Activated CD8-positive, alpha-beta memory T cell treated with anti-CD3 and anti-CD28 coated beads, Interleukin-2, amount 10 ng/mL, durations not matched to agents 7 days and 5 days (primary cell): ENCODE measurements at regions not wholly inside any gene's neighbourhood (a gene's known extent, or its start where the extent isn't known, plus 50 kb on each side); places are given as distances from the start of the nearest gene placed in this dataset.
"Not testable (repeated sequence)": the region's sequence is repeated elsewhere in the genome, so short reads cannot be mapped to it uniquely, and the experiment has no call there.

Experiments
- ATAC-seq: fragments of 150-1000 bp; cut with Tn5 transposase; one replicate; pipeline ENCODE4 v1.10.0; 2021; ENCODE audit warnings: moderate library complexity
- CTCF ChIA-PET: fragments of 350-600 bp; sonication (Branson Sonifier 250); formaldehyde crosslinking; loops from one replicate; lab custom pipeline; 2021; ENCODE audit warnings: antibody characterized with exemption; lab: Charles Lee
- DNase-seq: peaks from one replicate; pipeline ENCODE4 v3.0.0-alpha.2; 2020
- H3K27ac Mint-ChIP-seq: one replicate; pipeline ENCODE4 v1.8.0; 2021; ENCODE audit warnings: mild to moderate bottlenecking, mixed read lengths
- H3K27me3 Mint-ChIP-seq: one replicate; pipeline ENCODE4 v1.8.0; 2021; ENCODE audit warnings: mixed read lengths
- H3K36me3 Mint-ChIP-seq: one replicate; pipeline ENCODE4 v1.8.0; 2021; ENCODE audit warnings: mild to moderate bottlenecking, mixed read lengths
- H3K4me1 Mint-ChIP-seq: one replicate; pipeline ENCODE4 v1.8.0; 2021; ENCODE audit warnings: mixed read lengths
- H3K4me3 Mint-ChIP-seq: one replicate; pipeline ENCODE4 v1.8.0; 2021; ENCODE audit warnings: mild to moderate bottlenecking, moderate library complexity, mixed read lengths
- H3K9me3 Mint-ChIP-seq: one replicate; pipeline ENCODE4 v1.8.0; 2022; ENCODE audit warnings: low read depth, mixed read lengths

DNA sequence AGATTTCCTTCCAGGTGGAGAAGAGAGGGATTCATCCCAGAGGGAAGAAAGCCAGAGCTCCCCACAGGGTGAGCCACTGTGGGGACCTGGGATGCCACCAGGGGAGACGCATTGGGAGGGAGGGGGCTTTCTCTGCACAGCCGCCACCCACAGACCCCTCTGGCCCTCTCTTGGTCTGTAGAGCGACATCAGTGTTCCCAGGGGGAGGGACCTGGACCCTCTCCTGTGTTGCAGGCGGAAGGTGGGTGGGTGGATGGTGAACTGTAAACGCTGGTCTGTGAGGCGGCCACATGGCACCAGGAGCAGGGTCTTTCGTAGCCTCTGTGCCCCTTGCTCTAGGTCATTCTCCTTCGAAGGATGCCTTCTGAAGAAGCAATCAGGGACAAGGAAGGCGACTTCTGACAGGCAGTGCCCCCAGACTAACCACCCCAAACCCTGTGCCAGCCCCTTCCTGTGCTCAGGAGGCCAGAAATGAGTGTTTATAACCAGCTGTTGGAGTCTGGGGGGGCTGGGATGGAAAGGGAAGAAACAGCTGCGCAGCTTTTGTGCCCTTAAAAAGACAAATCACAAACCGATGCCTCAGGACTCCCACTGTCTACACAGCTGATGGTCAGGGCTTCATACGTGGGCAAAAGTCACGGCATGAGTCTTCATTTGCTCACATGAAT, 121.4 kb upstream of the ZBTB40 start:
- H3K4me3 Mint-ChIP-seq, result no peak overlapping the region
- ATAC-seq (no peak), DNase-seq (no peak)
- H3K27me3 Mint-ChIP-seq, result peaks cover 11% of the 10 kb centered on the region
- no peak overlapping the region for H3K27ac Mint-ChIP-seq
- CTCF ChIA-PET, result interaction anchor here (1.0 kb wide), 1 partner anchor 12 kb away, joined by 3 read pairs; no protein-coding TSS in a partner anchor
- H3K36me3 Mint-ChIP-seq, result no peaks in the 10 kb centered on the region
- no peaks in the 10 kb centered on the region for H3K4me1 Mint-ChIP-seq
- no peaks in the 10 kb centered on the region for H3K9me3 Mint-ChIP-seq

DNA sequence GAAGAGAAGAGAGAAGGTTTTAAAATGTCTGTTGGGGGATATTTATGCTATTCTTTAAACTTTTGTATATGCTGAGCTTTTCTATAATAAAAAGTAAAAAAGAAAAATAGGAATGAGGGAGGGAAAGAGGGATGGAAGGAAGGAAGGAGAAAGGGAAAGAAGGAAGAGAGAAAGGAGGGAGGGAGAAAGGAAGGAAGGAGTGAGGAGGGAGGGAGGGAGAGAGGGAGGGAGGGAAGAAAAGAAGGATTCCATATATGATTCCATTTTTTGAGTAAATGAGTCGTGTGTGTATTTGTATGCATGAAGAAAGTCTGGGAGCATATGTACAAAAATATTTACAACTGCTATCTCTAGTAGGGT, 120.9 kb upstream of the ZBTB40 start:
- H3K27me3 Mint-ChIP-seq, result peaks cover 11% of the 10 kb centered on the region
- no peak for DNase-seq
- no peaks in the 10 kb centered on the region for H3K4me1 Mint-ChIP-seq
- no peaks in the 10 kb centered on the region for H3K36me3 Mint-ChIP-seq
- CTCF ChIA-PET, result no interaction called here
- H3K9me3 Mint-ChIP-seq, result no peaks in the 10 kb centered on the region
- ATAC-seq, result no peak
- no peak overlapping the region for H3K4me3 Mint-ChIP-seq
- no peak overlapping the region for H3K27ac Mint-ChIP-seq

DNA sequence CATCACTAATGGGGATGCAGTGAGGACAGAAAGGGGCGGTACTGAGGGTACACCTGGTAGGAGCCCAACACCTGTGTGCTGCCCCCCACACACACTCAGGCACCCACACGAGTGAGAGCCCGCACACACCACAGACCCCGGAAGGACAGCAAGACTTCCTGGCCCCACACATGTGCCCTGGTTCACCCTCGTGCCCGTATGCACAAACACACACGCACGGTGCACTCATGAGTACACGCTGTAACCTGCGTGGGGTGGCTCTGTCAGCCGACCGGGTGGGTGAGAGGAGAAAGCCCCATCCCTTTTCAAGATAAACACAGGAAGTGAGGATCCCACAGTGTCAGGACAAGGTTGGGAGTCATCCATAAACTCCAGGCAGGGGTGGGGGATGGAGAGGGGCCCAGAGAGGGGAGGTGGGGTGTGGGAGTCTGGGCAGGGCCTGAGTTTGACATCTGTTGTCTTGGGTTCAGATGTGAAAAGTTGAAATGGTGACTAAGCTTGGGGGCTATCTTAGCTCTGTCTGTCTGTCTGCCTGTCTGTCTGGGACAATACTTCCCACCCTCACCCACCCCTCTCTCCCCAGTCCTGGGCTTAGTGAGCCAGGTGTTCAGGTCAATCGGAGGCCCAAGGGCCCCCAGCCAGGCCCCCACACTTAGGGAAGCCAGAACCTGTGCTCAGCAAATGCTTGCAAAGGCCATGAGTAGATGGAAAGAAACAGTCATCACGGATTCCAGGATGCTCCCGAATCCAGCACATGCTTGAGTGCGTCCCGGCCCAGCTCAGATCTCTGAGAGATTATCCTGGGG, 119.8 kb upstream of the ZBTB40 start:
- Mint-ChIP-seq H3K4me1 (no peaks in the 10 kb centered on the region), H3K27ac (no peak overlapping the region), H3K4me3 (no peak overlapping the region), H3K36me3 (no peaks in the 10 kb centered on the region), H3K9me3 (no peaks in the 10 kb centered on the region), H3K27me3 (peaks cover 11% of the 10 kb centered on the region)
- ATAC-seq (no peak), DNase-seq (no peak)
- CTCF ChIA-PET, result no interaction called here

DNA sequence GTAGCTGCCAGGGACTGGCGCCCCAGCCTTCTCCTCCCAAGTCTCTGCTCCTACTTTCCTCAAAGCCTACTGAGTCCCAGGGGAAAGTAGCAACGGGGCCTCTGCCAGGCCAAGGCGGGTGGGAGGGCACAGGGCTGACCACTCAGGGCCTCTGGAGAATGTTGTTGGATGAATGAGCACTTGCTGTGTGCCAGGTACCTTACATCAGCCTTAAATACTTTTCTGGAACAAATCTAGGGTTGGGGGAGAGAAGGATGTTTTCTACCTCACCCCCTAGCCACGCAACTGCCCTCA, 119.3 kb upstream of the ZBTB40 start:
- no peak overlapping the region for H3K4me3 Mint-ChIP-seq
- H3K27me3 Mint-ChIP-seq, result peaks cover 11% of the 10 kb centered on the region
- H3K4me1 Mint-ChIP-seq, result no peaks in the 10 kb centered on the region
- no peak for ATAC-seq
- DNase-seq, result no peak
- CTCF ChIA-PET, result no interaction called here
- H3K9me3 Mint-ChIP-seq, result no peaks in the 10 kb centered on the region
- no peak overlapping the region for H3K27ac Mint-ChIP-seq
- H3K36me3 Mint-ChIP-seq, result no peaks in the 10 kb centered on the region

DNA sequence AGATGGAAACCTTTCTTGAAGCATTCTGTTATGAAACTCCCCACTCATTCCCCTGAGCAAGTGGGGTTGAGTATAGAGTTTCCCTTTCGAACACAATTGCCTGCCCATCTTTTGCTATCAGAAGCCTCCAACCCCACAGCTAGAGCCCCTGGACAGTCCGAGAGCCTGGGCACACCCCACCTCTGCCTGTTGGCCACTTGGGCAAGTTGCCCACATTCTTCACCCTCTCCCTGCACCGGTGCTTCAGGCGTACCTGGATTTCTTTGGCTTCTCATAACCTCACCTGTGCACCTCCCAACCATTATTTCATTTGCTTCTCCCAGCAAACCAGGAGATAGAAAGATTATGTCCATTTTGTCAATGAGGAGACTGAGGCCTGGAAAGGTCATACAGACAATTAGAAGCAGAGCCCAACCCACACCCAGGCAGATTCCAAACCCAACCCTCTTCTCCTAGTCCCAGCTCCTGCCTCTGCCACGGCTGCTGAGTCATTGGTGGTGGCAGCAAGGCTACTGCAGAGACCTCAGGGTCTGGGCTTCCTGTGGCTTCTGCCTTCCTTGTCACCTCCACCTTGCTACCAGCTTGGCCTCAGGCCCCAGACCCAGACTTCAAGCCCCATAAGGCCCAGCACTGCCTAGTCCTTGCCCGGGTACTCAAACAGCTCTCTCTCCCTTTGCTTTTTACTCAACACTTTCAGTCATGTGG, 118.7 kb upstream of the ZBTB40 start:
- Mint-ChIP-seq H3K4me3 (no peak overlapping the region), H3K27me3 (peaks cover 11% of the 10 kb centered on the region), H3K4me1 (no peaks in the 10 kb centered on the region), H3K36me3 (no peaks in the 10 kb centered on the region), H3K27ac (no peak overlapping the region), H3K9me3 (no peaks in the 10 kb centered on the region)
- CTCF ChIA-PET, result no interaction called here
- DNase-seq (no peak), ATAC-seq (no peak)

GRCh38 chr1:22333516-22334121, 118.0 kb upstream of the ZBTB40 start:
- Mint-ChIP-seq H3K27ac (no peak overlapping the region), H3K9me3 (no peaks in the 10 kb centered on the region), H3K27me3 (peaks cover 11% of the 10 kb centered on the region), H3K4me3 (no peak overlapping the region), H3K36me3 (no peaks in the 10 kb centered on the region), H3K4me1 (no peaks in the 10 kb centered on the region)
- ATAC-seq, result no peak
- CTCF ChIA-PET, result no interaction called here
- DNase-seq, result no peak

DNA sequence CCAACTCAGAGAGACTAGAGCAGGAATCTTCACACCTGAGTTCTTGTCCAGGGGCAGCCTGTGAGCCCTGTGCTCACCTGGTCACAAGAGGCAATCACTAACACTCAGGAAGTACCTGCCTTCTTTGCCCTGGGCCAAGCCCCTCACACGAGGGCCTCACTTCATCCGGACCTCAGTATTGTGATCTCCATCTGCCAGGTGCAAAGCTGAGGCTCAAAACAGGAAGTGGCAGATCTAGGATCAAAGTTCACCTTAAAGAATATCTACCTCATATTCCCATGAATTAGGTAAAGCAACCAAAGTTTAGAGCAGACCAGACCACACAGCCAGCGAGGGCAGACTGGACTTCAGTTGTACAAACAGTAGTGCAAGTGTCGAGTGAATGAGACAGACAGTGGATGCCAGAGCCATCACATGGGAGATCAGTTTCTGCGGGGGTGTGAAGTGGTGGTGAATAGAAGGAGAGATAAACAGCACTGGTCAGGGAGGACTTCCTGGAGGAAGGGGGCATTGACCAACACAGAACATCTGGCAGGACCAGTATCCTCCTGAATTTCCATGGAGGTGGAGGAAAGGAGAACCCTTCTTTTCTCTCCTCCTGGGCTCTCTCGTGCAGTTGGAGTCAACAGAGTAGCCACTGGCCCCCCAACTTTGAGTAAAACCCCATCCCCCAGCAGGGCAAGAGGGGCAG, 116.6 kb upstream of the ZBTB40 start:
- Mint-ChIP-seq H3K9me3 (no peaks in the 10 kb centered on the region), H3K4me1 (no peaks in the 10 kb centered on the region), H3K27ac (no peak overlapping the region), H3K36me3 (no peaks in the 10 kb centered on the region), H3K27me3 (peaks cover 11% of the 10 kb centered on the region), H3K4me3 (no peak overlapping the region)
- no peak for ATAC-seq
- CTCF ChIA-PET, result no interaction called here
- no peak for DNase-seq

- H3K4me3 Mint-ChIP-seq, H3K4me1 Mint-ChIP-seq, ATAC-seq, H3K27ac Mint-ChIP-seq, DNase-seq, CTCF ChIA-PET, H3K36me3 Mint-ChIP-seq, H3K9me3 Mint-ChIP-seq: not testable (repeated sequence)
- H3K27me3 Mint-ChIP-seq, result peaks cover 11% of the 10 kb centered on the region
Measured at GRCh38 chr1:22336274-22336673, 115.4 kb upstream of the ZBTB40 start.

DNA sequence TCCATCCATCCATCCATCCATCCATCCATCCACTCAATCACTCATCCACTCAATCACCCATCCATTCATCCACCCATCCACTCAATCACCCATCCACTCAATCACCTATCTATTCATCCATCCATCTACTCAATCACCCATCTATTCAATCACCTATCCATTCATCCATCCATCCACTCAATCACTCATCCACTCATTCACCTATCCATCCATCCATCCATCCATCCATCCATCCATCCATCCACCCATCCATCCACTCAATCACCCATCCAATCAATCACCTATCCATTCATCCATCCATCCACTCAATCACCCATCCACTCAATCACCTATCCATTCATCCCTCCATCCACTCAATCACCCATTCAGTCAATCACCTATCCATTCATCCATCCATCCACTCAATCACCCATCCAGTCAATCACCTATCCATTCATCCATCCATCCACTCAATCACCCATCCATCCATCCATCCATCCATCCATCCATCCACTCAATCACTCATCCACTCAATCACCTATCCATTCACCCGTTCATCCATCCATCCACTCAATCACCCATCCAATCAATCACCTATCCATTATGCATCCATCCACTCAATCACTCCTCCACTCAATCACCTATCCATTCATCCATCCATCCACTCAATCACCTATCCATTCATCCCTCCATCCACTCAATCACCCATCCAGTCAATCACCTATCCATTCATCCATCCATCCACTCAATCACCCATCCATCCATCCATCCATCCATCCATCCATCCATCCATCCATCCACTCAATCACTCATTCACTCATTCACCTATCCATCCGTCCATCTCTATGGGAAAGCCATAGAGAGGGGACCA, 114.7 kb upstream of the ZBTB40 start:
- CTCF ChIA-PET, H3K36me3 Mint-ChIP-seq, H3K4me1 Mint-ChIP-seq, ATAC-seq, H3K27ac Mint-ChIP-seq, DNase-seq, H3K9me3 Mint-ChIP-seq, H3K4me3 Mint-ChIP-seq: not testable (repeated sequence)
- H3K27me3 Mint-ChIP-seq, result peaks cover 17% of the 10 kb centered on the region

DNA sequence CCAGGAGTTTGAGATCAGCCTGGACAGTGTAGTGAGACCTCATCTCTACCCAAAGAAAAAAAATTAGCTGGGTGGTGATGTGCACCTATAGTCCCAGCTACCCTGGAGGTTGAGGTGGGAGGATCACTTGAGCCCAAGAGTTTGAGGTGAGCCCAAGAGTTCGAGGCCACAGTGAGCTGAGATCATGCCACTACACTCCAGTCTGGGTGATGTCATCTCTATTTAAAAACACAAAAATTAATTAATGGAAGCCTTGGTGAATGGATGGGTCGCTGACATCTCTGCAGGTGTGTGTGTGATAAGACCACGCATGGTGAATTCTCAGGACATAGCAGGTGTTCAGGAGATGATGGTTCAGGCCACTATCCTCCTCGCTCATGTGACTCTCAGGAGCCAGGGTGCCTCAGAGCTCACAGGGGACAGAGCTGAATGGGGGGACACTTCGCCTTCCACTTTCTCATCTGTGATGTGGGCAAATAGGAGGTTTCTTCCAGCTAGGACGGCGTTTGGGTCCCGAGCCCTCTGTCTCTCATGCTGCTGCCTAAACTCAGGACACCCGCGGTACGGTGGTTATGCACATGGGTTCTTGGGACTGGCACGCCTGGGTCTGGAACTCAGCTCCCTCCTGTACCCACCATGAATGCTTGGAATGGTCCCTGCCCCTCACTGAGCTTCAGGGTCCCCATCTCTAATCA, 113.4 kb upstream of the ZBTB40 start:
- H3K27ac Mint-ChIP-seq, result no peak overlapping the region
- H3K36me3 Mint-ChIP-seq, result no peaks in the 10 kb centered on the region
- no peaks in the 10 kb centered on the region for H3K4me1 Mint-ChIP-seq
- no peaks in the 10 kb centered on the region for H3K9me3 Mint-ChIP-seq
- DNase-seq, result no peak
- no peak for ATAC-seq
- CTCF ChIA-PET, result no interaction called here
- no peak overlapping the region for H3K4me3 Mint-ChIP-seq
- peaks cover 24% of the 10 kb centered on the region for H3K27me3 Mint-ChIP-seq

DNA sequence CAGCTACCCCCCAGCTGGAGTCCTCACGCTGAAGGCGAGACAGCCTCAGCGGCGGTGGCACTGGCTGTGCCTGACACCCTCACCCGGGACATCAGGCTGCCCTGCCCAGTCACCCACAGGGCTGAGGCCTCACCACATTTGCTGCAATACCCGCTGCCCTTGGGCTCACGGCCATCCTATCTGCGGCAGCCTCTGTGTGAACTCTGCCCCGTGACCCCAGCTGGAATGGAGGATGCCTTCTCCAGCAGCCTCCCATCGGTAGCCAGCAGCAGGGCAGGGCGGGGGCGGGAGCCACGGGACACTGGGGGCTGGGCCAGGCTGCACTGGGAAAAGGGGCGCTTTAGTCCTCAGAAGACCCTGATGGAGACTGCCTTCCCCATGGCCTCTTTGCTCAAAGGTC, 112.4 kb upstream of the ZBTB40 start:
- Mint-ChIP-seq H3K4me3 (no peak overlapping the region), H3K36me3 (no peaks in the 10 kb centered on the region), H3K9me3 (no peaks in the 10 kb centered on the region), H3K4me1 (no peaks in the 10 kb centered on the region), H3K27me3 (peaks cover 21% of the 10 kb centered on the region), H3K27ac (no peak overlapping the region)
- DNase-seq (no peak), ATAC-seq (no peak)
- CTCF ChIA-PET, result no interaction called here

GRCh38 chr1:22340066-22340465, 111.6 kb upstream of the ZBTB40 start:
- no peak for ATAC-seq

More at GRCh38 chr1:22340066-22340465, 111.6 kb upstream of the ZBTB40 start:
- CTCF ChIA-PET, result no interaction called here
- Mint-ChIP-seq H3K4me3 (no peak overlapping the region), H3K27ac (no peak overlapping the region), H3K27me3 (peaks cover 23% of the 10 kb centered on the region), H3K36me3 (no peaks in the 10 kb centered on the region), H3K9me3 (no peaks in the 10 kb centered on the region), H3K4me1 (no peaks in the 10 kb centered on the region)
- no peak for DNase-seq
